PC-3 (cell line): ENCODE measurements at regions not wholly inside any gene's neighbourhood (a gene's known extent, or its start where the extent isn't known, plus 50 kb on each side); places are given as distances from the start of the nearest gene placed in this dataset.

Experiments
- ATAC-seq: fragments of 200-7000 bp; cut with Tn5 transposase; 2 replicates; pipeline ENCODE4 v1.9.1; 2020; ENCODE audit warnings: mild to moderate bottlenecking, moderate library complexity
- BruUV-seq: library from RNA; stranded (reverse); fragments of 400-500 nt; replicated peaks from 2 replicates; lab custom pipeline; 2021; lab: Mats Ljungman, UMichigan
- CTCF ChIA-PET: fragments of 300-600 bp; sonication (Branson Sonifier 250); formaldehyde crosslinking; loops from one replicate; lab custom pipeline; 2022; ENCODE audit warnings: antibody characterized with exemption; lab: Charles Lee
- POLR2A ChIA-PET: fragments of 300-600 bp; sonication (Branson Sonifier 250); formaldehyde crosslinking; loops from one replicate; lab custom pipeline; 2022; ENCODE audit warnings: antibody characterized with exemption; ENCODE audit not compliant: unreplicated experiment; lab: Charles Lee
- DNase-seq: peaks from one replicate; pipeline ENCODE4 v3.0.0-alpha.2; 2015
- H2AFZ ChIP-seq: fragments of 300-600 bp; sonication (generic); 2 replicates; pipeline ENCODE4 v1.6.0; 2016; ENCODE audit warnings: antibody characterized with exemption, low read length
- H3F3A ChIP-seq: fragments of 300-600 bp; sonication (generic); one replicate; pipeline ENCODE4 v1.6.0; 2017; ENCODE audit warnings: antibody characterized with exemption, low read length, control low read depth, mild to moderate bottlenecking; ENCODE audit not compliant: unreplicated experiment
- H3K27ac ChIP-seq: fragments of 300-600 bp; sonication (generic); 2 replicates; pipeline ENCODE4 v1.5.1; 2016; ENCODE audit warnings: mild to moderate bottlenecking, low read length
- H3K27me3 ChIP-seq: fragments of 300-600 bp; sonication (generic); 2 replicates; pipeline ENCODE4 v1.6.1; 2016; ENCODE audit warnings: low read length, mixed read lengths
- H3K36me3 ChIP-seq: fragments of 300-600 bp; sonication (generic); 2 replicates; pipeline ENCODE4 v1.6.1; 2016; ENCODE audit warnings: low read depth, mixed run types, low read length, mixed read lengths
- H3K4me1 ChIP-seq: fragments of 300-600 bp; sonication (generic); 2 replicates; pipeline ENCODE4 v1.5.1; 2016; ENCODE audit warnings: low read length; ENCODE audit not compliant: insufficient read depth
- H3K4me2 ChIP-seq: fragments of 300-600 bp; sonication (generic); 2 replicates; pipeline ENCODE4 v1.6.0; 2016; ENCODE audit warnings: low read length
- H3K4me3 ChIP-seq: fragments of 300-600 bp; sonication (generic); 2 replicates; pipeline ENCODE4 v1.5.1; 2016; ENCODE audit warnings: mild to moderate bottlenecking, low read length, mixed read lengths
- H3K79me2 ChIP-seq: fragments of 300-600 bp; sonication (generic); 2 replicates; pipeline ENCODE4 v1.6.1; 2017; ENCODE audit warnings: low read length, mixed read lengths
- H3K9ac ChIP-seq: fragments of 300-600 bp; sonication (generic); 2 replicates; pipeline ENCODE4 v1.6.0; 2016; ENCODE audit warnings: mild to moderate bottlenecking, low read length
- H3K9me2 ChIP-seq: fragments of 300-600 bp; sonication (generic); replicated peaks from 2 replicates; pipeline ENCODE4 v1.6.1; 2016; ENCODE audit warnings: mixed run types, low read length, mixed read lengths
- H3K9me3 ChIP-seq: fragments of 300-600 bp; sonication (generic); 2 replicates; pipeline ENCODE4 v1.6.1; 2016; ENCODE audit warnings: low read length, mixed read lengths
- H4K20me1 ChIP-seq: fragments of 300-600 bp; sonication (generic); 2 replicates; pipeline ENCODE4 v1.6.1; 2016; ENCODE audit warnings: low read length, mixed read lengths
- EZH2 ChIP-seq: fragments of 300-600 bp; sonication (generic); IDR thresholded peaks from one replicate; pipeline ENCODE4 v1.6.1; 2017; ENCODE audit warnings: antibody characterized with exemption, mild to moderate bottlenecking, low read length; ENCODE audit not compliant: unreplicated experiment
- EZH2phosphoT487 ChIP-seq: fragments of 300-600 bp; sonication (generic); IDR thresholded peaks from 2 replicates; pipeline ENCODE4 v1.6.1; 2018; ENCODE audit warnings: mild to moderate bottlenecking, antibody characterized with exemption, low read length, borderline replicate concordance
- intact Hi-C: fragments of 100-400 bp; cut with micrococcal nuclease; formaldehyde crosslinking; loops from 2 replicates; pipeline ENCODE4 v1.9.0; 2023
- TF ChIP-seq, protein P1 (sequence below): fragments of 300-600 bp; sonication (generic); conservative IDR thresholded peaks from 2 replicates; pipeline ENCODE4 v1.5.1; 2017; ENCODE audit warnings: antibody characterized with exemption, low read depth, mild to moderate bottlenecking, low read length

DNA sequence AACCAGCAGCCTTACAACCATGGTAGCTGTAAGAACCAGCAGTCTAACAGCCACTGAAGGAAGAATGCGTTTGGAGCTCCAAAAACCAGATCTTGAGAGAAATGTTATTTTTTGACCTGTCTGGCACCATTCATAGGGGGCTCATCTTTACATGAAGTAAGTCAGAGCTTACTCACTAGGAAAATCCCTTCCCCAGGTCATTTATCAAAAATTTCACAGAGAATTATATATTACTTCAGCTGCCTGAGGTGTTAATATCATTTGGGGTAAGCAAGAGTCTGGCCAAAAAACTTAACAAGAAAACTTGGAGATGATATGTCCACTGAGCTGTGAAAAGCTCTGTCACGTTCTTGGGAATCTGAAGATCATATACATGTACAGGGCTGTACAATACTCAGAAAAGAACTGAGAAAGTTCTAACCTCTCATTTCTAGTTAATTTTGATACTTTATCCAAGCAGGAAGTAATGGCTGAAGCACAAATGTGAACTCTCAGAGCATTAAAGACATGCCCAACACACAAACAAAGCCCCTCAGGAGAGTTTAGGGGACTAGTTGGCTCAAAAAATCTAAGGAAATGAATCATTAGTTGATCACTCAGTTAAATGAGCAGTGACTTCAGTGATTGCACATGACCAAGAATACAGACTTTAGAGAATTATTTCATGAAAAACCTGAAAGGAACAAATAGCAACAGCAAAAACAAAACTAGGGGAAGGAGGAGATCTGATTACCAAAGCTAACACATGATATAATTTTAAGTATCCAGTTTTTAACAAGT is 681.1 kb downstream of the LTN1 start:
- ChIA-PET POLR2A (no interaction called here), CTCF (no interaction called here)
- H3K27me3 ChIP-seq, result no peaks in the 10 kb centered on the region
- intact Hi-C loops, result no loop called here
- H3K4me1 ChIP-seq, result 0 out of 2 replicates have a peak, but pooled peaks cover 9% of the 10 kb centered on the region
- H4K20me1 ChIP-seq, result no peaks in the 10 kb centered on the region
- ATAC-seq, result no peak
- no peak overlapping the region for H3K27ac ChIP-seq
- peak; percentile 7 for DNase-seq
- no peak overlapping the region for H2AFZ ChIP-seq
- H3K36me3 ChIP-seq, result no peaks in the 10 kb centered on the region
- no peak overlapping the region for H3K4me3 ChIP-seq
- no peaks in the 10 kb centered on the region for H3K9me2 ChIP-seq
- BruUV-seq, result no TSS peak
- TF ChIP-seq EZH2phosphoT487, result no peak
- TF ChIP-seq, protein P1, sequence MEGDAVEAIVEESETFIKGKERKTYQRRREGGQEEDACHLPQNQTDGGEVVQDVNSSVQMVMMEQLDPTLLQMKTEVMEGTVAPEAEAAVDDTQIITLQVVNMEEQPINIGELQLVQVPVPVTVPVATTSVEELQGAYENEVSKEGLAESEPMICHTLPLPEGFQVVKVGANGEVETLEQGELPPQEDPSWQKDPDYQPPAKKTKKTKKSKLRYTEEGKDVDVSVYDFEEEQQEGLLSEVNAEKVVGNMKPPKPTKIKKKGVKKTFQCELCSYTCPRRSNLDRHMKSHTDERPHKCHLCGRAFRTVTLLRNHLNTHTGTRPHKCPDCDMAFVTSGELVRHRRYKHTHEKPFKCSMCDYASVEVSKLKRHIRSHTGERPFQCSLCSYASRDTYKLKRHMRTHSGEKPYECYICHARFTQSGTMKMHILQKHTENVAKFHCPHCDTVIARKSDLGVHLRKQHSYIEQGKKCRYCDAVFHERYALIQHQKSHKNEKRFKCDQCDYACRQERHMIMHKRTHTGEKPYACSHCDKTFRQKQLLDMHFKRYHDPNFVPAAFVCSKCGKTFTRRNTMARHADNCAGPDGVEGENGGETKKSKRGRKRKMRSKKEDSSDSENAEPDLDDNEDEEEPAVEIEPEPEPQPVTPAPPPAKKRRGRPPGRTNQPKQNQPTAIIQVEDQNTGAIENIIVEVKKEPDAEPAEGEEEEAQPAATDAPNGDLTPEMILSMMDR, result no peak
- no peak for TF ChIP-seq EZH2
- no peaks in the 10 kb centered on the region for H3K9me3 ChIP-seq
- no peak overlapping the region for H3K9ac ChIP-seq
- H3F3A ChIP-seq, result no peaks in the 10 kb centered on the region
- no peaks in the 10 kb centered on the region for H3K79me2 ChIP-seq
- no peak overlapping the region for H3K4me2 ChIP-seq

DNA sequence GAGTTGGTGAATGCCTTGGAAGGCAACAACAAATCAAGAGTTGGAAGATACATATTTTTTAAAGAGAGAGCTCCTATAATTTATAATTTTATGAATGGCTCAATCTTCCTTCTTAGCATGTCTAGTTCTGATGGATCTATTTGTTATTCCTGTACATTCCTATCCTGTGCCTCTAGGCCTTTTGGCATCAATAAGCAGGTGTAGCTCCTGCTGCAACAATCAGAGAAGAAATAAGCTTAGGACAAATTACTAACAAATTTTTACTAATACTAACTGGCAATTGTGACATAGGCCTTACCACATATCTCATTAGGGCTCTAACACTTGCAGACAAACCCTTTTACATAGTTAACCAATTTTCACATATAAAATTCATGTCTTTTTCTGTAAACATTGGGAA is 682.0 kb downstream of the LTN1 start:
- CTCF ChIA-PET, result no interaction called here

More for the DNA sequence above, 682.0 kb downstream of the LTN1 start:
- BruUV-seq, result no TSS peak
- H2AFZ ChIP-seq, result no peak overlapping the region
- H3K27me3 ChIP-seq, result no peaks in the 10 kb centered on the region
- no peaks in the 10 kb centered on the region for H4K20me1 ChIP-seq
- TF ChIP-seq, protein P1, result no peak
- TF ChIP-seq EZH2, result no peak
- no peak for TF ChIP-seq EZH2phosphoT487
- H3K27ac ChIP-seq, result no peak overlapping the region
- H3K9ac ChIP-seq, result no peak overlapping the region
- H3K4me1 ChIP-seq, result 0 out of 2 replicates have a peak, but pooled peaks cover 9% of the 10 kb centered on the region
- POLR2A ChIA-PET, result no interaction called here
- H3K9me2 ChIP-seq, result no peaks in the 10 kb centered on the region
- H3F3A ChIP-seq, result no peaks in the 10 kb centered on the region
- no peak overlapping the region for H3K4me2 ChIP-seq
- H3K9me3 ChIP-seq, result no peaks in the 10 kb centered on the region
- ATAC-seq (no peak), DNase-seq (no peak)
- no peaks in the 10 kb centered on the region for H3K79me2 ChIP-seq
- H3K36me3 ChIP-seq, result no peaks in the 10 kb centered on the region
- intact Hi-C loops, result no loop called here
- no peak overlapping the region for H3K4me3 ChIP-seq
